Activated CD4-positive, alpha-beta T cell treated with anti-CD3 and anti-CD28 coated beads for 36 hours (primary cell): ENCODE measurements at regions not wholly inside any gene's neighbourhood (a gene's known extent, or its start where the extent isn't known, plus 50 kb on each side); places are given as distances from the start of the nearest gene placed in this dataset.

Source experiments
- ATAC-seq: fragments of 200-7000 bp; cut with Tn5 transposase; one replicate; pipeline ENCODE4 v1.10.0; 2021; ENCODE audit warnings: mild to moderate bottlenecking, moderate library complexity
- CTCF ChIA-PET: fragments of 350-600 bp; sonication (Branson Sonifier 250); formaldehyde crosslinking; loops from one replicate; lab custom pipeline; 2021; ENCODE audit warnings: antibody characterized with exemption; lab: Charles Lee
- POLR2A ChIA-PET: fragments of 350-600 bp; sonication (Branson Sonifier 250); formaldehyde crosslinking; loops from one replicate; lab custom pipeline; 2021; ENCODE audit warnings: antibody characterized with exemption, inconsistent platforms; lab: Charles Lee
- DNase-seq: peaks from one replicate; pipeline ENCODE4 v3.0.0-alpha.2; 2020
- H3K27ac Mint-ChIP-seq: one replicate; pipeline ENCODE4 v1.8.0; 2021; ENCODE audit warnings: mixed read lengths
- H3K27me3 Mint-ChIP-seq: one replicate; pipeline ENCODE4 v1.8.0; 2021; ENCODE audit warnings: mixed read lengths
- H3K36me3 Mint-ChIP-seq: one replicate; pipeline ENCODE4 v1.8.0; 2021; ENCODE audit warnings: low read depth, mixed read lengths
- H3K4me1 Mint-ChIP-seq: one replicate; pipeline ENCODE4 v1.8.0; 2021; ENCODE audit warnings: mixed read lengths
- H3K4me3 Mint-ChIP-seq: one replicate; pipeline ENCODE4 v1.8.0; 2021; ENCODE audit warnings: mild to moderate bottlenecking, moderate library complexity, mixed read lengths
- H3K9me3 Mint-ChIP-seq: one replicate; pipeline ENCODE4 v1.8.0; 2021; ENCODE audit warnings: low read depth, mixed read lengths
- intact Hi-C, 2 experiments: fragments of 100-400 bp; cut with DNase I in 1 of 2; cut with micrococcal nuclease in 1 of 2; formaldehyde crosslinking; loops; one replicate each; pipeline versions ENCODE4 v1.14.2 to v1.15.1; 2022 to 2024; cut with DNase I, micrococcal nuclease

DNA sequence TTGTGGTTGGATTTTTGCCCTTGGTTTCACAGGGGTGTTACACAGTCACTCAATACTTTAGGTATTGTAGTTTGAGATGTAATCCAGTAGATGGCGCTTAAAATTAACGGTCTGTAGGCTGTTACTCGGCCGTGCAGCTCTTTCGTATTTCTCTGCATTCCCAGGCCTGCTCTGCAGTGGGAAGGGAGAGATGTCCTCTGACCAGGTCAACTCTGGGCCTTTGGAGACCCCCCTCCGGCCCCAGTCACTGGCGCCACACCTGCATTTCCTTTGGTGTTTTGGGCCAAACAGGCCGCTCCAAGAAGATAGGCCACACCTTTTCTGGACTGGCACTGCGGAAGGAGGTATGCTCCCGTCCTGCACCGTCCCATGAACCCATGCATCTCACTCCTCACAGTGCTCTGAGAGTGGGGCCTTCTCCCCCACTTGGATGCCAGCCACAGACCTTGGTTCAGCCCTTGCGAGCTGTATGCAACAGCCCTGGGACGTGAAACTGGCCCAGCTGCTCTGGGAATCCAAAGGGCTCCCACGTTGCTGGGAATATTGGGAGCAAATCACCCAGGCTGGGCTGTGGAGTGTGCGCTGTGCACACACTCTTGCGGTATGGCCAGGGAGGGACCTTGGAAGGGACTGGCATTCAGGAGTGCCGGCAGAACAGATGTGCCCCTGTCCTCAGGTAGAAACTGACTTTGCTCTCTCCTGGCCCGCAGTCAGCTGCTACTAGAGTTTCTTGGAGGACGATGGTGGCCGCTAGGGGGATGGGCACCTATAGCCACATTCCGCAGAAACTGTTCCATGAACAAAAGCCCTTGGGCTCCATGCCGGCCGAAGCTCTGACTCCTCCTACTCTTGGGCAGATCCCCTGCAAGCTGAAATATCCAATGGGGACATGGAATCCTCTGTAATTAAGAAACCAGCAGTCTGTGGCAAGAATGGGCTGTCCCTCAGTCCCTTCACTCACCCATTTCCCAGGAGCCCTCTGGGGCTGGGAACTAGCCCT, 410.5 kb upstream of the CADM2 start:
- Mint-ChIP-seq H3K27ac (no peak overlapping the region), H3K4me1 (no peaks in the 10 kb centered on the region), H3K9me3 (peaks cover 2% of the 10 kb centered on the region), H3K27me3 (no peaks in the 10 kb centered on the region), H3K4me3 (no peak overlapping the region), H3K36me3 (no peaks in the 10 kb centered on the region)
- CTCF ChIA-PET, result interaction anchor here (0.6 to 1.6 kb wide), 3 partner anchors 49 to 1028 kb away, joined by 3 to 7 read pairs (median 5); no protein-coding TSS in a partner anchor
- ATAC-seq (peak; percentile 36), DNase-seq (peak; percentile 7)
- intact Hi-C loops, result loop anchor here (1.0 to 5.0 kb wide), 3 partner anchors 814 to 1029 kb away; no protein-coding TSS in a partner anchor
- POLR2A ChIA-PET, result no interaction called here

DNA sequence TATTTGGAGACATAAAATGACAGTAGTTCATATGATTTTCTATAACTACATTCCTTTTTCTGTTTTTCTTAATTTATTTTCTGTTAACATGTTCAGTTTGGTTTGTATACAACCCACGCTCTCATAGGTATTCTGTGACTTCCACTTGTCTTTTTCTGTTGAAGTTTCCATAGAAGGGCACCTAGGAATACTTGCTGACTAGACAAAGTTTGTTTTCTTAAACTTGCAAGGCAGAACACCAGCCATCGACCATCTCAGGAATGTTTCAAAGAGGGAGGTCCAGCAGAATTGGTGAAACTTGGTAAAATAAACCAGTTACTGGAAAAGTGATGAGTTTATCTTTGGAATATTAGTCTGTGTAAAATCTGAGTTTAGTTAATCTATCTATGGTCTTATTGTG, 403.2 kb upstream of the CADM2 start:
- intact Hi-C loops, result no loop called here
- ATAC-seq (no peak), DNase-seq (no peak)
- Mint-ChIP-seq H3K27ac (no peak overlapping the region), H3K9me3 (peaks cover 5% of the 10 kb centered on the region), H3K27me3 (no peaks in the 10 kb centered on the region), H3K36me3 (no peaks in the 10 kb centered on the region), H3K4me1 (no peaks in the 10 kb centered on the region), H3K4me3 (no peak overlapping the region)
- POLR2A ChIA-PET, result no interaction called here
- CTCF ChIA-PET, result no interaction called here

DNA sequence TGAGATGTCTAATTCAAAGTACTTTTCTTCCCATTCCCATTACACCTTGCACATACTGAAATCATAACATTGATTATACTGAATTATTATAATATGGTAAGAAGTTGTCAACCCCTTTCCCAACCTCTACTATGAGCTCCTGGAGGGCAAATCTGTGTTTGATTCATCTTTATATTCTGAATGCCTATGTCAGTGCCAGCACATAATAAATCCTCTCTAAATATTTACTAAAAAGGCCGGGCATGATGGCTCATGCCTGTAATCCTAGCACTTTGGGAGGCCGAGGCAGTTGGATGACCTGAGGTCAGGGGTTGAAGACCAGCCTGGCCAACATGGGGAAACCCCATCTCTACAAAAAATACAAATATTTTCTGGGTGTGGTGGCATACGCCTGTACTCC, 392.5 kb upstream of the CADM2 start:
- Mint-ChIP-seq H3K4me3 (no peak overlapping the region), H3K27me3 (no peaks in the 10 kb centered on the region), H3K9me3 (peaks cover 2% of the 10 kb centered on the region), H3K36me3 (no peaks in the 10 kb centered on the region), H3K27ac (no peak overlapping the region), H3K4me1 (no peaks in the 10 kb centered on the region)
- ATAC-seq (no peak), DNase-seq (no peak)
- ChIA-PET CTCF (interaction anchor here (0.6 kb wide), 1 partner anchor 109 kb away, joined by 3 read pairs; no protein-coding TSS in a partner anchor), POLR2A (no interaction called here)
- intact Hi-C loops, result no loop called here

DNA sequence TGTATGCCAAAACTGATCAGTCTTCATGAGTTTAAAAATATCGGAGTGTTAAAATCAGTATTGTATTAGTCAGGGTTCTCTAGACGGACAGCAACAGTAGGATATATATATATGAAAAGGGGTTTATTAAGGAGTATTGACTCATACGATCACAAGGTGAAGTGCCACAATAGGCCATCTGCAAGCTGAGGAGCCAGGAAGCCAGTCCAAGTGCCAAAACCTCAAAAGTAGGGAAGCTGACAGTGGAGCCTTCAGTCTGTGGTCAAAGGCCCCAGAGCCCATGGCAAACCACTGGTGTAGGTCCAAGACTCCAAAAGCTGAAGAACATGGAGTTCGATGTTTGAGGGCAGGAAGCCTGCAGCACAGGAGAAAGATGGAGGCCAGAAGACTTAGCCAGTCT, 391.0 kb upstream of the CADM2 start:
- Mint-ChIP-seq H3K4me3 (no peak overlapping the region), H3K4me1 (no peaks in the 10 kb centered on the region)

DNA sequence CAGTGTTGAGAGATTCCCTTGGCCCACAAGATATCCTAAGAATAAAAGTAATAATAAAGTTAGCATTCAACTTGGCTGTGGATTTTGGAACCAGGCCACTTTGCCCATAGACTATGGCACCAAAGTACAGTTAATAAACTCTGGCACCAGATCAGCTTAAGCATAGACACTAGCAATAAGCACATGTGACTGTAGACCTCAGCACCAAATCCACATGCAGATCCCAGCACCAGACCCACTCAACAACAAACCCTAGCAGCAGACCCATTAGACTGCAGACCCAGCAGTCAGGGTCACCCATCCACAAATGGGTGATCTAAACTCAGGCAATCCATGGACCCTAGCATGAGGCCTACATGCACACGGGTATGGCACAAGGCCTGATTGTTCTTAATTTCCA, 384.8 kb upstream of the CADM2 start:
- Mint-ChIP-seq H3K4me3 (no peak overlapping the region), H3K4me1 (no peaks in the 10 kb centered on the region), H3K9me3 (peaks cover 17% of the 10 kb centered on the region), H3K27me3 (no peaks in the 10 kb centered on the region), H3K27ac (no peak overlapping the region), H3K36me3 (no peaks in the 10 kb centered on the region)
- intact Hi-C loops, result no loop called here
- POLR2A ChIA-PET, result no interaction called here
- DNase-seq, result no peak
- ATAC-seq, result no peak
- CTCF ChIA-PET, result no interaction called here

More for the DNA sequence above, 391.0 kb upstream of the CADM2 start:
- CTCF ChIA-PET, result no interaction called here
- Mint-ChIP-seq H3K27ac (no peak overlapping the region), H3K9me3 (peaks cover 2% of the 10 kb centered on the region), H3K36me3 (no peaks in the 10 kb centered on the region), H3K27me3 (no peaks in the 10 kb centered on the region)
- POLR2A ChIA-PET, result no interaction called here
- intact Hi-C loops, result no loop called here
- ATAC-seq (no peak), DNase-seq (no peak)

DNA sequence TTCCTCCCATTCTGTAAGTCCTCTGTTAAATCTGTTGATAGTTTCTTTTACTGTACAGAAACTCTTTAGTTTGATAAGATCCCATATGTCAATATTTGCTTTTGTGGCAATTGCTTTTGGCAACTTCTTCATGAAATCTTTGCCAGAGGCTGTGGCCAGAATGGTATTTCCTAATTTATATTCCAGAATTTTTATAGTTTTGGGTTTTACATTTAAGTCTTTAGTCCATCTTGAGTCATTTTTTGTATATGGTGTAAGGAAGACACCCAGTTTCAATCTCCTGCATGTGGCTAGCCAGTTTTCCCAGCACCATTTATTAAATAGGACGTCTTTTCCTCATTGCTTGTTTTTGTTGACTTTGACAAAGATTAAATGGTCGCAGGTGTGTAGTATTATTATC, 372.4 kb upstream of the CADM2 start:
- Mint-ChIP-seq H3K27me3 (no peaks in the 10 kb centered on the region), H3K9me3 (peaks cover 27% of the 10 kb centered on the region), H3K4me1 (no peaks in the 10 kb centered on the region), H3K27ac (no peak overlapping the region), H3K4me3 (no peak overlapping the region), H3K36me3 (no peaks in the 10 kb centered on the region)
- intact Hi-C loops, result no loop called here
- no peak for ATAC-seq
- DNase-seq, result no peak
- ChIA-PET CTCF (no interaction called here), POLR2A (no interaction called here)

DNA sequence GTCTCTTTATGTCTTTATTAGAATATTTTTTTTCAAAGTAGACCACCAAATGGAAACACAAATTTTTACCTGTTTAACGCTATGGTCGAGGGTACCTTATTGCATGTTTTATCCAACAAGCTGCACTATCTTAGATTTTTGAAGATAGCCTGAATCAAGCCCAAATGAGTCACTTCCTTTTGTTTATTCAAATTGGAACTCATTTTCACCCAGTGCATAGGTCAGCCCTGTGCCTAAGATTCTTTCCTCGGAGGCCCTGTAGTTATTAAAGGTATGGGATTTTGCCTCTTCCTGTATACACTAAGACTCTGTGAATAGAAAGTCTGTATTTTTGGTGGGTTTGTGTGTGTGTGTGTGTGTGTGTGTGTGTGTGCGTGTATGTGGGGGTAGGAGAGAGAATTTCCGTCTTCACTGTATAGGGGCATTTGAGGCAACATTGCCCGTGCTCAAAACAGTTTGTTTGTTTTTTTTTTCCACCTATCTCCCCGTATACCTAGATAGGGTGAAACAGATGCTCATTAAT, 358.0 kb upstream of the CADM2 start:
- Mint-ChIP-seq H3K27me3 (no peaks in the 10 kb centered on the region), H3K9me3 (peaks cover 13% of the 10 kb centered on the region), H3K4me3 (no peak overlapping the region), H3K36me3 (no peaks in the 10 kb centered on the region), H3K27ac (no peak overlapping the region), H3K4me1 (no peaks in the 10 kb centered on the region)
- DNase-seq (no peak), ATAC-seq (no peak)
- intact Hi-C loops, result no loop called here
- POLR2A ChIA-PET, result no interaction called here
- CTCF ChIA-PET, result no interaction called here

DNA sequence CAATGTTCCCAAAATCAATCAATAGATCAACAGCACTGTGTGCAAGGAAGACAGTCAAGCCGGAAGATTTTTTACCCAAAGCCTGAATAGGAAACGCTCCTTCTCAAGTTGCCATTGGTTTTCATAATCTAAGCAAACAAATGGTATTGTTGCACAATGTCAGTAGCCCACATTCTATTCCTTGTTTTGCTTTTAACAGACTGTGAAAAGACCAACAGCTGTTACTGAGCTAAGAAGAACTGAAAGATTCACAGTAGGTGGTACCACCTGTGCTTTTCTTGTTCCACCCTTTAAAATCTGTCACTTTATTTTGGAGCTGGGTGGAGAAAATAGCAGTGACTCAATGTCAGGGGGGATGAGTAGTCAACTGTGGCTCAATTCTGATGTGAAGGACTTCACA, 357.5 kb upstream of the CADM2 start:
- no peak for ATAC-seq
- no peak for DNase-seq
- POLR2A ChIA-PET, result no interaction called here
- Mint-ChIP-seq H3K9me3 (peaks cover 13% of the 10 kb centered on the region), H3K4me3 (no peak overlapping the region), H3K36me3 (no peaks in the 10 kb centered on the region), H3K27me3 (no peaks in the 10 kb centered on the region), H3K27ac (no peak overlapping the region), H3K4me1 (no peaks in the 10 kb centered on the region)
- intact Hi-C loops, result no loop called here
- CTCF ChIA-PET, result no interaction called here

DNA sequence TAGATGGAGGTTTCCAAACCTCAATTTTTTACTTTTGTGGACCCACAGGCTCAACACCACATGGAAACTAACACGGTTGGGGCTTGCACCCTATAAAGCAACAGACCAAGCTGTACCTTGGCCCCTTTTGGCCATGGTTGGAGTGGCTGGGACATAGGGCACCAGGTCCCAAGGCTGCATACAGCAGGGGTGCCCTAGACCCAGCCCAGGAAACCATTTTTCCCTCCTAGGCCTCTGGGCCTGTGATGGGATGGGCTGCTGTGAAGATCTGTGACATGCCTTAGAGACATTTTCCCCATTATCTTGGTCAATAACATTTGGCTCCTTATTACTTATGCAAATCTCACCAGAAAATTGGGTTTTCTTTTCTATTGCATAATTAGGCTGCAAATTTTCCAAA, 337.0 kb upstream of the CADM2 start:
- intact Hi-C loops, result no loop called here
- no peak for DNase-seq
- no peak overlapping the region for H3K4me3 Mint-ChIP-seq
- no peaks in the 10 kb centered on the region for H3K27me3 Mint-ChIP-seq
- CTCF ChIA-PET, result no interaction called here
- ATAC-seq, result no peak
- peaks cover 11% of the 10 kb centered on the region for H3K9me3 Mint-ChIP-seq
- no peak overlapping the region for H3K27ac Mint-ChIP-seq
- POLR2A ChIA-PET, result no interaction called here
- no peaks in the 10 kb centered on the region for H3K36me3 Mint-ChIP-seq
- H3K4me1 Mint-ChIP-seq, result no peaks in the 10 kb centered on the region

DNA sequence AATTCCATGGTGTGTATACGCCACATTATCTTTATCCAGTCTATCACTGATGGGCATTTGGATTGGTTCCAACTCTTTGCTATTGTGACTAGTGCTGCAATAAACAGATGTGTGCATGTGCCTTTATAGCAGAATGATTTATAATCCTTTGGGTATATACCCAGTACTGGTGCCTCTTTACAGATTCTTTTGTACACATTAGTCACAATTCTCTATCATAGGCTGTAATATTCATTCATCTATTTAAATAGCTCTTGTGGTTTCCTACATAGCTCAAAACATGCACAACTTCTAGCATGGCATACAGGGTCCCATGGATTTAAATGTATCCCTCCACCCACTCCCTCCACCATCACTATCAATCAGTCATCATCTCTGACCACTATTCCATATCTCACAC, 324.1 kb upstream of the CADM2 start:
- no peaks in the 10 kb centered on the region for H3K27me3 Mint-ChIP-seq
- H3K36me3 Mint-ChIP-seq, result no peaks in the 10 kb centered on the region

DNA sequence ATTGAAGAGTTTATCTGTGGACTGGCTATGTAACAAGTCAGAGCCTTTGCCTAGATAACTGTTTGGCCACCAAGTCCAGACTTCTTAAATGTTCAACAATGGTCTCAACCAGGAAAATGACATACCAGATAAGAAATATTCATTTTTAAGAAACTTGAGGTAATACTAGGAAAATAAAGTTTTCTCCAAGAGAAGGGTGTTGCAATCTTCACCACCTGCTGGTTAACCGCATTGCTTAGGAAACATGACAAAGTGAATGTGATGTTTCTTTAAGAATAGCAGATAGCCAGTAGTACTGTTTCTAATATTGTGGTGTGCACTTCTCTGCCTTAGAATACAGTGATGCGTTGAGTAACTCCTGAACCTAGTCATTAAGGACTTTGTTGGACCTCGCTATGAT, 321.5 kb upstream of the CADM2 start:
- CTCF ChIA-PET, result no interaction called here
- H3K36me3 Mint-ChIP-seq, result no peaks in the 10 kb centered on the region
- intact Hi-C loops, result no loop called here

More for the DNA sequence above, 324.1 kb upstream of the CADM2 start:
- no peak overlapping the region for H3K4me3 Mint-ChIP-seq
- no peak overlapping the region for H3K27ac Mint-ChIP-seq
- peaks cover 11% of the 10 kb centered on the region for H3K9me3 Mint-ChIP-seq
- H3K4me1 Mint-ChIP-seq, result no peaks in the 10 kb centered on the region
- DNase-seq, result no peak
- intact Hi-C loops, result no loop called here
- ATAC-seq, result no peak
- ChIA-PET CTCF (no interaction called here), POLR2A (no interaction called here)

DNA sequence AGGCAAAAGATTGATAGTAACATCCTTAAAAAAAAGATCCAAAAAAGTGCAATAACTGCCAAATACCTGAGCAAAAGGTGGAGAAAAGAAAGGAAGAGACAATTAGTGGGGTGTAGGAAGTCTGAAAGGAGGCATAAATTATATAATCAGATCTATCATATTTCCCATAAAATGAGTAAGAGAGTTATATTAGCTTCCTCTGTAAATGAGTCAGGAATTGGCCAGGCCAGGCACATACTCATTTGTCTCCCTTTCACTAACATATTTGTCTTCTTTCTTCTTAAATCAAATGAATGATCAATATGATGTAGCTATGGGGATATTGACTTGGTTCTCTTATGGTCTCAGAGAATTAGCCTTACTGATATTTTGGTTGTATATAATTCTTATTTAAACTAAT, 292.3 kb upstream of the CADM2 start:
- ChIA-PET CTCF (interaction anchor here (0.9 kb wide), 1 partner anchor 19 kb away, joined by 3 read pairs; no protein-coding TSS in a partner anchor), POLR2A (no interaction called here)
- no peaks in the 10 kb centered on the region for H3K36me3 Mint-ChIP-seq
- ATAC-seq, result no peak
- no peaks in the 10 kb centered on the region for H3K4me1 Mint-ChIP-seq
- H3K27ac Mint-ChIP-seq, result no peak overlapping the region
- no peak for DNase-seq
- H3K9me3 Mint-ChIP-seq, result peaks cover 3% of the 10 kb centered on the region
- intact Hi-C loops, result no loop called here
- no peaks in the 10 kb centered on the region for H3K27me3 Mint-ChIP-seq
- no peak overlapping the region for H3K4me3 Mint-ChIP-seq

More for the DNA sequence above, 321.5 kb upstream of the CADM2 start:
- Mint-ChIP-seq H3K27ac (no peak overlapping the region), H3K4me1 (no peaks in the 10 kb centered on the region), H3K27me3 (no peaks in the 10 kb centered on the region), H3K9me3 (peaks cover 10% of the 10 kb centered on the region), H3K4me3 (no peak overlapping the region)
- no peak for DNase-seq
- POLR2A ChIA-PET, result no interaction called here
- ATAC-seq, result no peak
